GM21423 (cell line): ENCODE measurements at regions not wholly inside any gene's neighbourhood (a gene's known extent, or its start where the extent isn't known, plus 50 kb on each side); places are given as distances from the start of the nearest gene placed in this dataset.

Source experiments
- ATAC-seq: cut with Tn5 transposase; IDR thresholded peaks from one replicate; pipeline ENCODE4 v1.9.1; 2021; ENCODE audit warnings: mild to moderate bottlenecking, moderate library complexity; ENCODE audit not compliant: unreplicated experiment

DNA sequence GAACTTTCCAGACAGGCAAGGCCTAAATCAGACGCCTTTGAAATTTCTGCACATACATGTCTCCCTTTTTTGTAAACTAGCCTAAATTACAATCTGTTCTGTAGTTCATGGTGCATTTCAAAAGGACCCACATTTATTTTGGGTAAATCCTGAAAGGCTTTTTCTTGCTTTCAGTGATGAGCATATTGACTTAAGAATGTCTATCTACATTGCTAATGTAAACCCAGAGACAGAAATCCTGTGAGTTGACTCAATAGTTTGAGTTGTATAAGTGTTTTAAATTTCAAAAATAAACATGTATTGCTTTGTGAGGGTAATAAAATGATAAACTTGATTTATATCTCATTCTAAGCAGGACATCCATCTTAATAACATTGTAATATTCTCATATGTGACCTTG is 977.0 kb upstream of the NR2F2 start:
- no peak for ATAC-seq

DNA sequence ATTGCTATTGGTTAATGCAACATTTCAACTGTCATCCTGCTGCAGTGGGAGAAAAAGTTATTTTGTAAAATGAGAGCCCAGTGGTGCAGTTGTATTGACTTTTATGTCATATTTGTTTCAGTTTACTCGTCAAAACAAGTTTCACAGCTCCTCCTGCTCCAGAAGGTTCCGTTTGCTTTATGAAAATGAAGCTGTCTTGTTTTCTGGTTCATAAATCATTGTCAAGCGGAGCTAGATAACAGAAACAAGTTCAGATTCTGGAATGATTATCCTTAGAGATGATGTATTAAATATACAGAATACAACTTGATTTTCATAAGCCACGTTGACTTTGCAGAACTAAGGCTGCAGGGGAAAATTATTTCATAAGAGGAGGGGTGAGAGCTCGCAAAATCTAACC is 970.5 kb upstream of the NR2F2 start:
- no peak for ATAC-seq

DNA sequence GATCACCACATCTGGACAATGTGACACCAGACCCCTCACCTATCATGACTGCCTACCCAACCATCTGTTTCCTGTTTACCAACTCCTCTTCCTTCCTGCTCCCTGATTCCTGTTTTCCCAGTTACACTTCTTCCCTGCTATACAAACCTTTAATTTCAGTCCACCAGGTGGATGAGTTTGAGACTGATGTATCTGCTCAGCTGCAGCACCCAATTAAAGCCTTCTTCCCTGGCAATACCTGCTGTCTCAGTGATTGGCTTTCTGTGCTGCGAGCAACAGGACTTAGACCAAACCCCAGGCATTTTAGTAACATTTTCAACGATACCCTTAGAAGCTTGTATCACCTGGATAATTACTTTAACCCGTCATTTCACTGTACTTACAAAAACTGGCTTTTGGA is 968.2 kb upstream of the NR2F2 start:
- no peak for ATAC-seq

GRCh38 chr15:95363646-95364045 is 966.9 kb upstream of the NR2F2 start:
- ATAC-seq, result no peak

DNA sequence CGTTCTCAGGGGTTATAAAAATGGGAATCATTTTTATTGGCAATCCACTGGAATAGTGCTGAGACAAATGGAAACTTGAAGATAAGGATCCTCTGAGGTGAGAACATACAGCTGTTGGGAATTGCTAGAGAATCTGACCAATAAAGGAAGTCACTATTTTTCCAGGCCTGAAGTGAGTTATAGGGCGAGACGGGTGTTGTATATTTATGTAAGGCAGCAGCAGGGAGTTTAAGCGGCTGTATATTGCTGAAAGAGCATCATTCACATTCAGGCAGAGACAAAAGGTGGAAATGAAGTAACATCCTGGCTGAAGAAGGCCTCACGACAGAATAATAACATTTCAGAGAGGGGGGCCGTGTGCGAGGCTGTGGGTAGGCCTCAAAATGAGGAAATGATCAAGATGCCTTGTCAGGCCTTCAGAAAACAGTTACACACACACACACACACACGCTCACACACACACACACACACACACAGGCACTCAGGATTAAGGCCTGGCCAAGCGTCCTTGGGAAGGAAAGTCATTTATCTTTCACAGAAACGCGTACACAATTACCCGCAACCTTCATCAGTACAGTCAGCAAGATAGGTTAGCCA is 964.9 kb upstream of the NR2F2 start:
- ATAC-seq, result no peak

DNA sequence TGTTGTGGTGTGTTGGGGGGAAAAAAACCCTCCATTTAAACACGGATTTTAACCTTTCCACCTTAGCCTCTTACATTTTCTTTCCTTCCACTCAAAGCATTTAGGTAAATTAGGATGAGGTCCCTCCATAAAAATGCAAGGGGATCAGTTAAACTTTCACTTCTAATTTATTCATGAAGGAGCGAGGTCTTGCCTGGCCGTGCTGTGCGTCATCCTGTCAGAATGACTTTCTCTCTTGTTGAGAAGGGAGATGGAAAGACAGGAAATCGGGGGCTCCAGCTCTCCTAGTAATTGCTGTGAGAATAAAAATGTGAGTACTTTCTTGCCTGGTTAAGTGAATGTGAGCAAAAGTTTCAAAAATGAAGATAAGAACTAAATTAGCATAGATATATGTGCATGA is 962.3 kb upstream of the NR2F2 start:
- ATAC-seq, result no peak

- no peak for ATAC-seq
Observed at GRCh38 chr15:95368755-95369601, 961.5 kb upstream of the NR2F2 start.

GRCh38 chr15:95370291-95370690 is 960.2 kb upstream of the NR2F2 start:
- ATAC-seq, result no peak

- ATAC-seq, result no peak
Observed at GRCh38 chr15:95371664-95372063, 958.8 kb upstream of the NR2F2 start.

- no peak for ATAC-seq
Observed at GRCh38 chr15:95375281-95375680, 955.2 kb upstream of the NR2F2 start.

GRCh38 chr15:95377258-95377852 is 953.1 kb upstream of the NR2F2 start:
- no peak for ATAC-seq

GRCh38 chr15:95394186-95395067 is 936.1 kb upstream of the NR2F2 start:
- no peak for ATAC-seq

- no peak for ATAC-seq
Observed at GRCh38 chr15:95400428-95400827, 930.1 kb upstream of the NR2F2 start.

- ATAC-seq, result no peak
Observed at GRCh38 chr15:95401587-95401986, 928.9 kb upstream of the NR2F2 start.

DNA sequence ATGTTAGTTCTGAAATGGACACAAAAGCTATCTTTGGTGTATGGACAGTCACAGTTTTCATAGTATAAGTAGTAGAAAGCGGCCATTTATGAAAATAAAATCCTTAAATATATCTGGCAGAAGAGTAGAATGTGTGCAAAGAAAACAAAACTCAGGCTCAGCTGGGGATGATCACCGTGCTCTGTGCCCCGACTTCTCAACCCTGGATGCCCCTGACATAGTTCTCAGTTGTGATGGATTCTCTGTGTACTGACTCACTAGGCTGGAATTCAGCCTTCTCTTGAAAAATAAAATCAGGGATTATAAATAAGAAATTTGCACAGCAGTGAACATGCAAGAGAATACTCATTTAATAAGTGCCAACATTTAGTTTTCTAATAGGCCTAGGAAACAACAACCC is 925.1 kb upstream of the NR2F2 start:
- no peak for ATAC-seq

DNA sequence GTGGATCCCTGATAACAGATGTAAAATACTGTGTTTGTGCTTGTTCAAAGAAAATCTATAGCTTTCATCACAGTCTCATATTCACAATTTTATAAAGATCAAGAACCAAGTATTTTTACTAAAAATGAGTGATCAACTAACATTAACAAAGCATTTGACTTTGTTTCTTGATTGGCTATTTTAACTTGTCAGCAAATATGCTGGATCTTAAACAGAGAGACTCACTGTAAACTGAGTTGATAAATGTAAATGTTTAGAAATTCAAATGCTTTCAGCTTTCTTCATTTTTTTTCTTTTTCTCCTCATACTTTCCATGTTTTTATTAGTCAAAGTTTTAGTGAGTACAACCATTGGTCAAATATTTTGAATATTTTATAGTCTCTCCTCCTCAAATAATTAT is 923.0 kb upstream of the NR2F2 start:
- no peak for ATAC-seq

GRCh38 chr15:95409211-95409610 is 921.3 kb upstream of the NR2F2 start:
- no peak for ATAC-seq

- no peak for ATAC-seq
Observed at GRCh38 chr15:95409626-95410310, 920.7 kb upstream of the NR2F2 start.

DNA sequence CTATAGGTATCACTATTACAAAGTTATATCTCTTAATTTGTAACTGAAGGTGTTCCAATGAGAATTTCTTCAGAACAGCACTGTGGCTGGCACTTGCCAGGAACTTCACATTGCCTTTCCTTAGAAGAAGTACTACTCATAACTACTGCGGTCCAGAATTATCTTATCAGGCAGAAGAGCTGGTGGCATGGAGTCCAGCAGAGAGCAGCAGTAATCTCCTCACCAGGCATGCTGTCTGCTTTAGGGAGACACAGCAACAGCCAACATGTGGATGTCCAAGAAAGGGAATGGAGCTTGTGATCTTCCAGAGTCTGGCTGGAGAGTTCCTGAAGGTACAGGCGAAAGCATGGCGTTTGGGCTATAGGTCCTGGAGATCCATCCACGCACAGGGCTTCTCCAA is 919.7 kb upstream of the NR2F2 start:
- ATAC-seq, result no peak

- ATAC-seq, result no peak
Observed at GRCh38 chr15:95416576-95416975, 913.9 kb upstream of the NR2F2 start.

DNA sequence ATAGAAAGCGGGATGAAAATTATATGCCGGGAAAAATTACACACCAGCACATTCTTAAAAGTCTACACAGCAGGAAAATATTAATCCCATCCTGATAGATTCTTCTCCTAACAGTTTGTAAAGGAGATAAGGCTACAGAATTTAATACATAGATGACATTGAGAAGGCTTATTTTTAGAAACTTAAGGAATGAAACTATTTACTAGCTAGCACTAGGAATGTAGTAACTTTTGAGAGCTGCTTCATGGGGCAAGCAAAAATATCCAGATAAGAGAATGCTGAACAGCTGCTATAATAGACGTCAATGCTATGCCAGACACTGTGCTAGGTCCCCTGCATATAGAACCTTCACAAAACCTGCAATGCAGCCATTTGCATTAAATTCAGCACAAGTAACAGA is 912.7 kb upstream of the NR2F2 start:
- no peak for ATAC-seq
